ENCODE measurements at regions not wholly inside any gene's neighbourhood (a gene's known extent, or its start where the extent isn't known, plus 50 kb on each side); places are given as distances from the start of the nearest gene placed in this dataset.

GRCh38 chr7:52119537-52119936, 802.9 kb upstream of the COBL start:
- TF ChIP-seq, protein P1, sequence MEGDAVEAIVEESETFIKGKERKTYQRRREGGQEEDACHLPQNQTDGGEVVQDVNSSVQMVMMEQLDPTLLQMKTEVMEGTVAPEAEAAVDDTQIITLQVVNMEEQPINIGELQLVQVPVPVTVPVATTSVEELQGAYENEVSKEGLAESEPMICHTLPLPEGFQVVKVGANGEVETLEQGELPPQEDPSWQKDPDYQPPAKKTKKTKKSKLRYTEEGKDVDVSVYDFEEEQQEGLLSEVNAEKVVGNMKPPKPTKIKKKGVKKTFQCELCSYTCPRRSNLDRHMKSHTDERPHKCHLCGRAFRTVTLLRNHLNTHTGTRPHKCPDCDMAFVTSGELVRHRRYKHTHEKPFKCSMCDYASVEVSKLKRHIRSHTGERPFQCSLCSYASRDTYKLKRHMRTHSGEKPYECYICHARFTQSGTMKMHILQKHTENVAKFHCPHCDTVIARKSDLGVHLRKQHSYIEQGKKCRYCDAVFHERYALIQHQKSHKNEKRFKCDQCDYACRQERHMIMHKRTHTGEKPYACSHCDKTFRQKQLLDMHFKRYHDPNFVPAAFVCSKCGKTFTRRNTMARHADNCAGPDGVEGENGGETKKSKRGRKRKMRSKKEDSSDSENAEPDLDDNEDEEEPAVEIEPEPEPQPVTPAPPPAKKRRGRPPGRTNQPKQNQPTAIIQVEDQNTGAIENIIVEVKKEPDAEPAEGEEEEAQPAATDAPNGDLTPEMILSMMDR (conservative IDR thresholded peaks at IDR 0.05; ENCODE audit: low read depth, low read length): no peak
- TF ChIP-seq MAZ (IDR thresholded peaks at IDR 0.05; ENCODE audit: borderline replicate concordance, low read depth, low read length): no peak
